ENCODE measurements at regions not wholly inside any gene's neighbourhood (a gene's known extent, or its start where the extent isn't known, plus 50 kb on each side); places are given as distances from the start of the nearest gene placed in this dataset.
"Not testable (repeated sequence)": the region's sequence is repeated elsewhere in the genome, so short reads cannot be mapped to it uniquely, and the experiment has no call there.

GRCh38 chr3:27779176-27779575 is 57.1 kb upstream of the EOMES start:
- DNase-seq (ENCODE audit: low read depth in 3 of 3) = no peak

GRCh38 chr3:27789420-27789819 is 67.3 kb upstream of the EOMES start:
- no peak for DNase-seq (ENCODE audit: low read depth in 3 of 3)

GRCh38 chr3:27791956-27792355 is 69.8 kb upstream of the EOMES start:
- no peak for DNase-seq (ENCODE audit: low read depth in 3 of 3)

GRCh38 chr3:27792869-27793268 is 70.7 kb upstream of the EOMES start:
- DNase-seq (ENCODE audit: low read depth in 3 of 3) = no peak

- DNase-seq (ENCODE audit: low read depth in 3 of 3) = no peak
These were observed 72.1 kb upstream of the EOMES start for GRCh38 chr3:27794211-27794610.

- DNase-seq (ENCODE audit: low read depth in 3 of 3) = no peak
These were observed 74.3 kb upstream of the EOMES start for GRCh38 chr3:27796365-27796875.

GRCh38 chr3:27797773-27798172 is 75.7 kb upstream of the EOMES start:
- DNase-seq (ENCODE audit: low read depth in 3 of 3) = no peak

- DNase-seq (ENCODE audit: low read depth in 3 of 3) = no peak
These were observed 78.1 kb upstream of the EOMES start for GRCh38 chr3:27800261-27800660.

GRCh38 chr3:27802425-27802824 is 80.3 kb upstream of the EOMES start:
- no peak for DNase-seq (ENCODE audit: low read depth in 3 of 3)

- no peak for DNase-seq (ENCODE audit: low read depth in 3 of 3)
These were observed 80.7 kb upstream of the EOMES start for GRCh38 chr3:27802849-27803248.

GRCh38 chr3:27805282-27805681 is 83.2 kb upstream of the EOMES start:
- DNase-seq (ENCODE audit: low read depth in 3 of 3) = no peak

- no peak for DNase-seq (ENCODE audit: low read depth in 3 of 3)
These were observed 91.1 kb upstream of the EOMES start for GRCh38 chr3:27813255-27813654.

GRCh38 chr3:27821609-27822008 is 99.5 kb upstream of the EOMES start:
- DNase-seq (ENCODE audit: low read depth in 3 of 3) = not testable (repeated sequence)

- no peak for DNase-seq (ENCODE audit: low read depth in 3 of 3)
These were observed 102.4 kb upstream of the EOMES start for GRCh38 chr3:27824312-27825200.

- DNase-seq (ENCODE audit: low read depth in 3 of 3) = no peak
These were observed 104.3 kb upstream of the EOMES start for GRCh38 chr3:27826448-27826847.

- no peak for DNase-seq (ENCODE audit: low read depth in 3 of 3)
These were observed 104.9 kb upstream of the EOMES start for GRCh38 chr3:27827041-27827440.

- DNase-seq (ENCODE audit: low read depth in 3 of 3) = no peak
These were observed 118.9 kb upstream of the EOMES start for GRCh38 chr3:27840807-27841594.

- DNase-seq (ENCODE audit: low read depth in 3 of 3) = no peak
These were observed 122.0 kb upstream of the EOMES start for GRCh38 chr3:27844052-27844675.

- DNase-seq (ENCODE audit: low read depth in 3 of 3) = no peak
These were observed 125.6 kb upstream of the EOMES start for GRCh38 chr3:27847697-27848096.

- no peak for DNase-seq (ENCODE audit: low read depth in 3 of 3)
These were observed 126.7 kb upstream of the EOMES start for GRCh38 chr3:27848826-27849225.

GRCh38 chr3:27859821-27860220 is 137.7 kb upstream of the EOMES start:
- DNase-seq (ENCODE audit: low read depth in 3 of 3) = no peak

All from stimulated activated CD4-positive, alpha-beta T cell treated with anti-CD3 and anti-CD28 coated beads, TNF-alpha, amount 100 ng/mL, for 24 hours (primary cell).